Panc1 (cell line): ENCODE measurements at regions not wholly inside any gene's neighbourhood (a gene's known extent, or its start where the extent isn't known, plus 50 kb on each side); places are given as distances from the start of the nearest gene placed in this dataset.

Source experiments
- POLR2AphosphoS5 ChIP-seq: IDR thresholded peaks from 2 replicates; pipeline ENCODE4 v1.6.1; 2012; ENCODE audit warnings: mild to moderate bottlenecking, low read depth, low read length, moderate library complexity
- TCF7L2 ChIP-seq: IDR thresholded peaks from 2 replicates; pipeline ENCODE4 v1.6.1; 2011; ENCODE audit warnings: mild to moderate bottlenecking, low read depth, low read length, inconsistent platforms
- TF ChIP-seq, protein P1 (sequence below): fragments of 450-650 bp; IDR thresholded peaks from 2 replicates; pipeline ENCODE4 v1.5.1; 2017; ENCODE audit warnings: mild to moderate bottlenecking

DNA sequence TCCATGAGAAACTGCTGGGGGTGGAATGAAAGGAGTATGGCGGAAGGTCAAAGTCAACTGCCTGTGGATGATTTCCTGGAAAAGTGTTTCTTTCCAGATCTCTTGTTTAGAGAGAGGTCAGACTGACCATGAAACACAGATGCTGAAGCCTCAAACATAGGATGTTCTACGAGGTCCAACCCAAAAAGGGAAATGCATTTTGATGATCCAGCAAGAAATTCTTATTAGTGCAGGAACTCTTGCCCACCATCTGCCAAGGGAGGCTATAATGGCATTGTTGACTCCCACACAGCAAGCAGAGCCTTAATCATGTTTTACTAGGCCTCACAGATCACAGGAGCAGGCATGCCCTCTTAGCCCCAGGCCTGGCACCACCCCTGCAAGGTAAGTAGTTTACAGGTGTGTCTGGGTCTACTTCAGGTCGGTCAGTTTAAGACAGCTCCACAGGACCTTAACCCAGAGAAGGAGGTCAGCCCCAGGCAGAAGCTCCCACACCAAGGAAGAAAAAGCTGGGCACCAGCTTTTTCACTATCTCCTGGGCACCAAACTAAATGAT lies 67.6 kb upstream of the CNKSR3 start:
- TF ChIP-seq, protein P1, sequence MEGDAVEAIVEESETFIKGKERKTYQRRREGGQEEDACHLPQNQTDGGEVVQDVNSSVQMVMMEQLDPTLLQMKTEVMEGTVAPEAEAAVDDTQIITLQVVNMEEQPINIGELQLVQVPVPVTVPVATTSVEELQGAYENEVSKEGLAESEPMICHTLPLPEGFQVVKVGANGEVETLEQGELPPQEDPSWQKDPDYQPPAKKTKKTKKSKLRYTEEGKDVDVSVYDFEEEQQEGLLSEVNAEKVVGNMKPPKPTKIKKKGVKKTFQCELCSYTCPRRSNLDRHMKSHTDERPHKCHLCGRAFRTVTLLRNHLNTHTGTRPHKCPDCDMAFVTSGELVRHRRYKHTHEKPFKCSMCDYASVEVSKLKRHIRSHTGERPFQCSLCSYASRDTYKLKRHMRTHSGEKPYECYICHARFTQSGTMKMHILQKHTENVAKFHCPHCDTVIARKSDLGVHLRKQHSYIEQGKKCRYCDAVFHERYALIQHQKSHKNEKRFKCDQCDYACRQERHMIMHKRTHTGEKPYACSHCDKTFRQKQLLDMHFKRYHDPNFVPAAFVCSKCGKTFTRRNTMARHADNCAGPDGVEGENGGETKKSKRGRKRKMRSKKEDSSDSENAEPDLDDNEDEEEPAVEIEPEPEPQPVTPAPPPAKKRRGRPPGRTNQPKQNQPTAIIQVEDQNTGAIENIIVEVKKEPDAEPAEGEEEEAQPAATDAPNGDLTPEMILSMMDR, result no peak
- TF ChIP-seq TCF7L2 (no peak), POLR2AphosphoS5 (no peak)
